ENCODE measurements at regions not wholly inside any gene's neighbourhood (a gene's known extent, or its start where the extent isn't known, plus 50 kb on each side); places are given as distances from the start of the nearest gene placed in this dataset.

DNA sequence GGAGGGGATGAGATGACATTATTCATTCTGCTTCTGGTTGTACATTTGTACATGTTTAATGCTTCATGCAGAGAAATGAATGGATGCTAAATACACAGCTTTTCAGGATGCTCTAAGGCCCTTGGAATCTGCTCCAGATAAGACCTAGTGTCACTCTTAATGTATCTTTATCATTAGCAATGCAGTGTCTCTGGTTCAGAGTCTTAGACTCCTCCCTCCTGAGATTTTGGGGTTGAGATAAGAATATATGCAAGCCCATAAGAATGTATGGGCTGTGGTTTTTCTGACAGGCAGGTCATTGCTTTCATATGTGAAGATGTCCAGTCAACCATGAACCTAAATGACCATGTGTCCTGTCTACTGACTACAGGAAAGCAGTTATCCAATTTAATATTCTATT is 415.5 kb downstream of the RPS6KC1 start:
- H3K4me1 Mint-ChIP-seq (ENCODE audit: low read depth, unreplicated experiment): no peaks in the 10 kb centered on the region
- DNase-seq (ENCODE audit: low read depth) (no peak), FAIRE-seq (no peak)
- Histone ChIP-seq H2AFZ (ENCODE audit: low read depth, low read length) (no peak overlapping the region), H3K9me3 (ENCODE audit: insufficient read depth, low read depth, low read length) (no peaks in the 10 kb centered on the region), H3K36me3 (ENCODE audit: insufficient read depth, low read length) (no peaks in the 10 kb centered on the region), H3K27ac (ENCODE audit: low read depth, low read length) (no peak overlapping the region), H3K27me3 (ENCODE audit: insufficient read depth, low read length) (no peaks in the 10 kb centered on the region), H4K20me1 (ENCODE audit: insufficient read depth, low read length) (no peaks in the 10 kb centered on the region), H3K4me2 (ENCODE audit: low read length) (no peak overlapping the region), H3K4me3 (ENCODE audit: insufficient read depth, low read depth, low read length) (no peak overlapping the region), H3K9ac (ENCODE audit: low read length) (no peak overlapping the region), H3K79me2 (ENCODE audit: insufficient read depth, low read length) (no peaks in the 10 kb centered on the region), H3K4me1 (ENCODE audit: insufficient read depth, low read length) (no peaks in the 10 kb centered on the region)
- TF ChIP-seq EZH2 (IDR thresholded peaks at IDR 0.05; ENCODE audit: insufficient read depth, low read length) (no peak), CTCF (IDR thresholded peaks at IDR 0.05; ENCODE audit: insufficient read depth, low read depth, low read length) (no peak)
- H3K9me3 Mint-ChIP-seq (ENCODE audit: unreplicated experiment): no peaks in the 10 kb centered on the region
- H3K36me3 Mint-ChIP-seq (ENCODE audit: low read depth, unreplicated experiment): no peaks in the 10 kb centered on the region
- no peak overlapping the region for H3K4me3 Mint-ChIP-seq (ENCODE audit: unreplicated experiment)
- no peak overlapping the region for H3K27ac Mint-ChIP-seq (ENCODE audit: unreplicated experiment)
- H3K27me3 Mint-ChIP-seq (ENCODE audit: low read depth, unreplicated experiment): peaks cover 9% of the 10 kb centered on the region

DNA sequence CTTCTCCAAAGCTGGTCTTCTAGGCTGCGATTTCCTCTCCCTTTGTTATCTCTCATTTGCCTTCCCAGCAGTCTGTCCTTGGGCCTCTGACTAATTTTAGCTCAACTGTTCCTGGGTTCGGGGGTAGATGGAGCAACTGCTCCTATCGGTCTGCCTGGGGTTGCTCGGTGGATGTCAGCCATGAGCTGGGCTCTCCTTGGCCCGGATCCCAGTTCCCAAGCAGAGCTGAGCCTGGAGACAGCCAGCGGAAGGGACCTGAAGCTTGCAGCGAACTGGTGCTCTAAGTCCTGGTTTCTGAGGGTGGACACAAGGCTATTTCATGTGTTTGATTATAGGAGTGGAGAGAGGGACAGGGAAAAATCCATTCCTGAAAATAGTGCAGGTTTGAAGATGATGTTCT is 423.0 kb downstream of the RPS6KC1 start:
- Mint-ChIP-seq H3K27ac (ENCODE audit: unreplicated experiment) (no peak overlapping the region), H3K4me1 (ENCODE audit: low read depth, unreplicated experiment) (peaks cover 3% of the 10 kb centered on the region), H3K27me3 (ENCODE audit: low read depth, unreplicated experiment) (peaks cover 4% of the 10 kb centered on the region), H3K36me3 (ENCODE audit: low read depth, unreplicated experiment) (no peaks in the 10 kb centered on the region), H3K9me3 (ENCODE audit: unreplicated experiment) (no peaks in the 10 kb centered on the region), H3K4me3 (ENCODE audit: unreplicated experiment) (no peak overlapping the region)
- Histone ChIP-seq H3K9me3 (ENCODE audit: insufficient read depth, low read depth, low read length) (no peaks in the 10 kb centered on the region), H3K4me1 (ENCODE audit: insufficient read depth, low read length) (no peaks in the 10 kb centered on the region), H3K4me2 (ENCODE audit: low read length) (no peak overlapping the region), H3K4me3 (ENCODE audit: insufficient read depth, low read depth, low read length) (no peak overlapping the region), H3K27ac (ENCODE audit: low read depth, low read length) (no peak overlapping the region), H4K20me1 (ENCODE audit: insufficient read depth, low read length) (no peaks in the 10 kb centered on the region), H3K79me2 (ENCODE audit: insufficient read depth, low read length) (no peaks in the 10 kb centered on the region), H3K9ac (ENCODE audit: low read length) (no peak overlapping the region), H3K36me3 (ENCODE audit: insufficient read depth, low read length) (no peaks in the 10 kb centered on the region), H2AFZ (ENCODE audit: low read depth, low read length) (no peak overlapping the region), H3K27me3 (ENCODE audit: insufficient read depth, low read length) (no peaks in the 10 kb centered on the region)
- TF ChIP-seq EZH2 (IDR thresholded peaks at IDR 0.05; ENCODE audit: insufficient read depth, low read length) (no peak), CTCF (IDR thresholded peaks at IDR 0.05; ENCODE audit: insufficient read depth, low read depth, low read length) (no peak)
- FAIRE-seq (no peak), DNase-seq (ENCODE audit: low read depth) (no peak)

DNA sequence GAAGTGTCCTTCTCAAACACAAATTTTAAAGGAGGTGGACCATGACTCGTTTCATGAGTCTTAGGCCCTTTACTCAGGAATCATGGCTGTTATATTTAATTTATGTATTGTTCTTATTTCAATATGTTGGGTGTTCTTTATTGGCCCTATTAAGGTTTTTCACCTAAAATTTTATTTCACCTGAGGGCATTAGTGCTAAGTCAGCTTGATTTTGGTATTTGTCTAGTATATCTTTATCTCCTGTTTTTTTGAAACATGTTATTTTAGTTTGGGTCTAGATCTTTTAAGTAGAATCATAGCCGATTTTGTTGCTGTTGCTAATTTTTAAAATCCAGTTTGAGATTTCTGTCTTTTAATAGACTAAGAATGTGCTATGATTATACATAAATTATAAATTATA is 430.4 kb downstream of the RPS6KC1 start:
- no peaks in the 10 kb centered on the region for H3K36me3 Mint-ChIP-seq (ENCODE audit: low read depth, unreplicated experiment)
- Histone ChIP-seq H3K4me3 (ENCODE audit: insufficient read depth, low read depth, low read length) (no peak overlapping the region), H3K27me3 (ENCODE audit: insufficient read depth, low read length) (no peaks in the 10 kb centered on the region), H4K20me1 (ENCODE audit: insufficient read depth, low read length) (no peaks in the 10 kb centered on the region), H3K36me3 (ENCODE audit: insufficient read depth, low read length) (no peaks in the 10 kb centered on the region), H2AFZ (ENCODE audit: low read depth, low read length) (no peak overlapping the region), H3K9me3 (ENCODE audit: insufficient read depth, low read depth, low read length) (no peaks in the 10 kb centered on the region), H3K79me2 (ENCODE audit: insufficient read depth, low read length) (no peaks in the 10 kb centered on the region), H3K9ac (ENCODE audit: low read length) (no peak overlapping the region), H3K4me2 (ENCODE audit: low read length) (no peak overlapping the region), H3K27ac (ENCODE audit: low read depth, low read length) (no peak overlapping the region), H3K4me1 (ENCODE audit: insufficient read depth, low read length) (no peaks in the 10 kb centered on the region)
- no peaks in the 10 kb centered on the region for H3K27me3 Mint-ChIP-seq (ENCODE audit: low read depth, unreplicated experiment)
- FAIRE-seq (no peak), DNase-seq (ENCODE audit: low read depth) (no peak)
- no peak overlapping the region for H3K27ac Mint-ChIP-seq (ENCODE audit: unreplicated experiment)
- no peaks in the 10 kb centered on the region for H3K9me3 Mint-ChIP-seq (ENCODE audit: unreplicated experiment)
- TF ChIP-seq CTCF (IDR thresholded peaks at IDR 0.05; ENCODE audit: insufficient read depth, low read depth, low read length) (no peak), EZH2 (IDR thresholded peaks at IDR 0.05; ENCODE audit: insufficient read depth, low read length) (no peak)
- H3K4me3 Mint-ChIP-seq (ENCODE audit: unreplicated experiment): no peak overlapping the region
- H3K4me1 Mint-ChIP-seq (ENCODE audit: low read depth, unreplicated experiment): no peaks in the 10 kb centered on the region
